Endothelial cell of hepatic sinusoid (primary cell): ENCODE measurements at regions not wholly inside any gene's neighbourhood (a gene's known extent, or its start where the extent isn't known, plus 50 kb on each side); places are given as distances from the start of the nearest gene placed in this dataset.

Experiments
- in situ Hi-C: cut with HindIII; loops from 2 replicates; pipeline ENCODE4 v1.10.0; 2017; ENCODE audit warnings: low sequenced_read_pairs

DNA sequence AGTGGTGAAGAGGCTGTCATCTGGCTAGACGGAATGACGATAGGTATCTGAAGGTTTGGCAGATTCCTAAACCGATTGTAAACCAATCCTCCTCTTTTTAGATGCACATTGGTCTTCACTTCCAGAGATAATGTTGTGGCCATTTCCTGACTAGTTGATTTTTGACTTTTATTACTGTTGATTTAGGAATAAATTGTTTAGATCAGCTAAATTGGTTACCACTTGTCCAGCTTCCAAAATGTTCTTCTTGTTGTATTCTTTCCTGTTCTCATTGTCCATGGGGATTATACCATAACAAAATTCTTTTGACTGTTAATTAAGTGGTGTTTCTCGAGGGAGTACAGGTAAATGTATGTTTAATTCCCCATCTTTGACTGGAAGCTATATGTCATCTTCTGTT lies 119.7 kb downstream of the MACROH2A1 start:
- in situ Hi-C loops: no loop called here

DNA sequence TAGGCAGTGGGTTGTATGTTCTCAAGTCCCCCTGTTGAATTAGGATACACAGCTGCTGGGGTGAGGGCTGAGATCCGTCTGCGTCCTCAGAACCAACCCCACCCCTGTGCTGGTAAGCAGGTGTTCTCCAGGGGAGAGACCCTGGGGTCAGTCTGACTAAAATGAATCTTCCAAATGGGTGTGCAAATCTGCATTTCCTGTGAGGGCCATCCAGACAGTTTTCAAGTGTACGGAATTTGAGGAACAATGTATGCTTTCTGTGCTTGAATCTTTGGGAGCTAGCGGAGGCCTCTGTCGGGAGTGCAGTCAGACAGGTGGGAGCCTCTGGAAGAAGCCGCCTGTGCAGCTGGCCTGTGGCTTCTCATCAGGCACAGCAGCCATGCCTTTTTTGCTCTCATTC lies 122.9 kb downstream of the MACROH2A1 start:
- in situ Hi-C loops: no loop called here

DNA sequence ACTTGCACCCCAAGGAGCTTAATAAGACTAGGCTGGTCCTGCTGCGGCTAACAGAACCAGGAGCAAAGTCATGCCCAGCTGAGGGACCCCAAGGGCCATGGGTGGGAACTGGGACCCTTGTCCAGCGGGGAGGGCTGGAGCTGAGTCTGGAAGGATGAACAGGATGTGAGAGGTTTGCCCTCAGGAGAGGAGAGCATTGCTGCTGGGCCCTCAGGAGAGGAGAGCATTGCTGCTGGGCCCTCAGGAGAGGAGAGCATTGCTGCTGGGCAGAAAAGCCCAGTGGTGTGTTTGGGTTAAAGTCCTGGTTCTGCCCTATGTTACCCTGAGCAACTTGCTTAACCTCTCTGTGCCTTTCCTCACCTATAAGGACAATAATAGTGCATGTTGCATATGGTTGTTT lies 125.8 kb downstream of the MACROH2A1 start:
- in situ Hi-C loops: no loop called here

DNA sequence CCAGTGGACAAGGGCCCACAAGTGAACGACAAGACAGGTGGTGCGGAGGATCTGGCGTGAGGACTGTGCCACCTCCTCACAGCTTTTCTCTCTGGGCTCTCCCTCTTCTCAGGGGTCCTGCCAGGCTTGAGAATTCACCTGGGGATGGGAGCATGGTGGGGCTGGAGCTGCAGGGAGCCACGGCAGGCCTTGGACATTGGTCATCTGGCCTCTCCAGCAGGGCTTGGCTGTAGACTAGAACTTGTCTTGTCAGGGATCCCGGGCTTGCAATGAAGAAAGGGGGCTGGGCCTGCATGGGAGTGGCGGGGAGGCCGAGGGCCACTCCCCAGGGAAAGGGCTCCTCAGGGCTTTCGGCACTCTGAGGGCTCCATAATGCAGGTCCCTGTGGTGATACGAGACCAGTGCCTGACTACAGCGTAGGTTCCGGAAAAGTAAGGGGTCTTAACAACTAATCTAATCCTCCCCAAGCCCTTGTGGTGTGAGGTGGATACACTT lies 126.7 kb downstream of the MACROH2A1 start:
- in situ Hi-C loops: no loop called here

DNA sequence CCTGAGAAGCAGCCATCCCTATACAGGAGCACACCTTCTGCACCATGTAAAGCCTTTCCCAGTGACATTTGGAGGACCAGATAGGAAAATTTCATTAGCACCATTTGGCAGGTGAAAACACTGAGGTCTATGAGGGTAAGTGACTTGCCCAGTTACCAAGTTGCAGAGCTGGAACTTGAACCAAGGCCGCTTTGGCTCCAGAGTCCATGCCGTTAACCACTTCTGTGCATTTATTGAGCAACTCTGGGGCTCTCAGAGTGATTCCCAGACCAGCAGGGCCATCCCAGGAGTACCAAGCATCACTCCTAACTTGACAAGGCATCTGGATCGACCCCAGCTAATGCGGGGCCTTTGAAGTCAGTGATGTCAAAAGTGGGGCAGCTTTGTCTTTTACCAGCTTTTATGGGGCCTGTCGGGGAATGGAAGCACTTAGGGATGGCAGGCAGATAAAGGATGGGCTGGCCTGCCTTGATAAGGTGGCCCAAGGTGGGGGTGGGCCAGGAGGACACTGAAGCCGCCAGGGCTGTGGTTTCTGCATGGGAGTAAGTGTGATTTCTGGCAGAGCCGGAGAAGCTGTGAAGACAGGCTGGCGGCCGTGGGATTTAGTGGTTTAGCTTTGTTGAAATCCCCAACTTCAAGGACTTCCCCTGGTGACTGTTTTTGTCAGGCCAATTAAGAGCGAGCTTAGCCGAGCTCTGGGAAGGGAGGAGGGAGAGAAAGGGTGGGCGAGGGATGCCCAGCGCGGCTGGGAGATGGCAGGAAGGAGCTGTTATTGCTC lies 127.3 kb downstream of the MACROH2A1 start:
- in situ Hi-C loops: no loop called here

DNA sequence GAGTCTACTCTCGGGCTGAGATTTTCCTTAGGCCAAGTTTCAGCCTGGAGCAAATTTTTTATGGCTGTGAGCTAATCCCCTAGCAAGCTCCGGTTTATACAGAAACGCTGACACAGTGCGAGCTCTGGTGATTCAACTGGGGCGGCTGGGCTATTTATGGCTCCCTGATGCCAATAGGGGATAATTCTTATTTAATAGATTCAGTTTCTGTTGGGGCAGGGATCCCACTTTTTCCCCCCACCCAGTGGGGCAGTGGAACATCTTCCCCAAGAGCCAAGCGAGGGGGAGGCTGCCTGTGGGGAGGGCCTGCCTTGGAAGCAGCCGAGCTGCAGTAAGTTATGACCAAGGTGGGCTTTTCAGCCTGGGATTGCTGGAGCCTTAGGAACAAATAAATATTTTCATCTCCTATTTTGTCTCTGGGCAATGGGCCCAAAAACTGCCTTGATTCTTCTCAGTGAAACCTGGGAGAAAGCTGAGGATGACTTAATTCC lies 129.1 kb downstream of the MACROH2A1 start:
- in situ Hi-C loops: loop anchor here (10.0 kb wide), 1 partner anchor 785 kb away; no protein-coding TSS in a partner anchor

DNA sequence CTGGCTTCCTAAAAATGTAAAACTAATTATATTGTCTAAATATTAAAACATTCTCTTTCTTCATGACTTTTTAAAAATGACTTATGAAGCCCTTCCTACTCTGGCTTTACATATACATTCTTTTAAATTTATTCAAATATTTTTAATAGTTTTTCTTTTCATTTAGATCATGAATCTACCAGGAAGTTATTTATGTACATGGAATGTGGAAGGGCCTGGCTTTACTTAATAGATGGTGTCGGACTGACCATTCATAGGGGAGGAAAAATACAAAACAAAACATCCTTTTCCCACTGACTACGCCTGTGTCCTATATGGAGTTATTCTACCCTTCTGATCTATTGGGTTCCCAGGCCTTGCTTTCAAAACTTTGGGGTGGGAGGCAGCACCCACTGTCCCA lies 129.8 kb downstream of the MACROH2A1 start:
- in situ Hi-C loops: loop anchor here (10.0 kb wide), 1 partner anchor 786 kb away; no protein-coding TSS in a partner anchor

DNA sequence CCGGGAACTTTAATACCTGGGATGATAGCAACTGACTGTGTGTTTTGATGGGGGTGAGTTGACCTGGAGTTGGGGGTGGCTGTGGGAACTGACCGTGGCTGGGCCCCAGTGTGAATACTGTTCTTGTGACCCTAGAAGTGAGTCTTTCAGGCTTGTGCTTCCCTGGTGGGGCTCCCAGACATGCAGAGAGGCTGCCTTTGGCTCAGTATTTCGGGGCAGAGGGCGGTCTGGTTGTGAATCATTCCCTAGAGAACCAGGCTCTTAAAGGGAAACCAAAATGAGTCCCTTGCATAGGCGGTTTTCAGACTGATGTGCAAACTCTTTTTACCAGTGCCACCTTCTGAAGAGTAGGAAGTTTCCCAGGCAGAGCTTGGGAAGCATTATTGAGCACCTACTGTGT lies 132.1 kb downstream of the MACROH2A1 start:
- in situ Hi-C loops: loop anchor here (10.0 kb wide), 1 partner anchor 788 kb away; no protein-coding TSS in a partner anchor

DNA sequence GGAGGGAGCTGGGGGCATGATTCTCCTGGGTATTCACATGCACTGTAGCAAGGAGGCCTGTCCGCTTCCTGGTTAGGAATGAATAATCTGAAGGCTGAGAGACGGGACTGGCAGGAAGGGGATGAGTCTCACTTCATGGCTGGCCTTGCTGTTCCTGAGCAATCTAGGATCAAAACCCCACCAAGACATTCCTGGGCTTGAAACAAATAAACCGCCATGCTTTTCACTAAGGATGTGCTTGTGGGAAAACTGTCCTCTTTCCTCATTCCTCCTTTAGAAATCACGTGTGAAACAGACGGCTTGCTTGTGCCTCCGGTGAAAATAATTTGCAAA lies 132.8 kb downstream of the MACROH2A1 start:
- in situ Hi-C loops: loop anchor here (10.0 kb wide), 1 partner anchor 789 kb away; no protein-coding TSS in a partner anchor

DNA sequence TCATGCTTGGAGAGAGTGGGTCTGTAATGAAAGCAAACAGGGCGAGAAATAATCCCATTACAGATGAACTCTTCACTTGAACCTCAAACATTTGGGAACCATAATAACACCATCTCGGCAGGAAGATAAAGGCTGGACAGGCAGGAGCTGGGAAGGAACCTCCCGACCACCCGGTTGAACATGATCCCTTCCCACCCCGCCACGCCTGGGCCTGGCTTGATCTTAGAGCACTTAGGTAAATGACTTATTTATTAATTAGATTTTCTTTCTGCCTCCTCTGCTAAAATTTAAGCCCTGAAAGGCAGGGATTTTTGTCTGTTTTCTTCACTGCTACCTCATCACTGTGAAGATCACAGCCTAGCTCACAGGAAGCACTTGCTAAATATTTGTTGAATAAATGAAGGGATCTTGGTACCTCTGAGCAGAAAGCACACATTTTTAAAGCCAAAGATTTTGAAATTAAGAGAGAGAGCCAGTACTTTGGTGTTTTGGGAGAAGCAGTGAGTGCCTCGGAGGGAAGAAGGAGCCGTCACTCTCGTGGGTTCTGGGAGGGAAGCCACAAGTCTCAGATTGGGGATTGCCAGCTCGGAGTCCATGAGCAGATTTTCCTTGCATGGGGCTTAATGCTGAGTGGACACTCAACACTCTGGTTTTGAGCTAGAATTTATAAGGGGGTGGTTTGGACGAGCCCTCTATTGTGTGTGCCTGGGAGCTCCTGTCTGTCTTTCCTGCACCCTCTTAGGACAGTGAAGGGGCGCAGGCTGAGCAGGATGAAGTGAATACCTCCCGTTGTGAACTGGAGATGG lies 133.3 kb downstream of the MACROH2A1 start:
- in situ Hi-C loops: loop anchor here (10.0 kb wide), 1 partner anchor 789 kb away; no protein-coding TSS in a partner anchor

DNA sequence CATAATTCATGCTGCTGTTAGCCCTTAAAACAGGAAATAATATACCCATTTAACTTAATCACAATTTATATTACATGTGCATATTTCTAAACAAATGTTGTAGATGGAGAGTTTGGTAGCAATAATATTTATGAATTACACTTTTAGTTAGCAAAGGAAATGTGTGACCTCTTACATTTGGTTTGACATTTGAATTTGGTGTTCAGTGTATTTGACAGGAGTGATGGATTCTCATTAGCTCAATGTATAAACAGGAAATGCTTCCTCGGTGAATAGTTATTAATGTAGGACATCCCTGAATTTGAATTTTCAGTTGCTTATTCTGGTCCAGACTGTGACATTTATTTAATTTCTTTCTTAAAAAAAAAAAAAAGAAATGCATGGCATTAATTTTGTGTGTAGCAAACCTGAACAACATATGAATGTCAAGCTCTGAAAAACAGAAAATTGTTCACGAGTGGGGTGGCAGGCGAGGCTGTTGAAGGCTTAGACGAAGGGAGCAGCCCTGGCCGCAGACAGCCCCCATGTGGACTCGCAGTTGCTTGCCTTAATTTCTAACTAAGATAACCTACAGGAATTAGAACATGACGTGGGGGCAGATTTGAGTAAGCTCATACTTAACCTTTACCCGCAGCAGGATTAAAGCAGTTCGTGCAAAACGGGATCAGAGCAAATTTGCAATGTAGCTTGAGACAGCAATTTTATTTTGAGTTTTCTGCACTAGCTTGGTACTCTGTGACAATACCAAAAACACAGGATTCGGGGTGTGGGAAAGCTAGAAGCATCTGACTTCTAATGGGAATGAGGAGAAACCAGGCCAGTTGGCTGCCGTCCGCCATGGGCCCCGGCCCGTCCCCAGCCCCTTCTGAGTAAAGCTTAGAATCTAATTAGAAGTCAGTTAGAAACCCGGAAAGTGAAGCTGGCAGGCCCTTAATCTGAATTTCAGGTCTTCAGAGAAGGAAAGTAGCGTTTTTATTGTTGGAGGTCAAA lies 134.3 kb downstream of the MACROH2A1 start:
- in situ Hi-C loops: loop anchor here (10.0 kb wide), 1 partner anchor 790 kb away; no protein-coding TSS in a partner anchor

DNA sequence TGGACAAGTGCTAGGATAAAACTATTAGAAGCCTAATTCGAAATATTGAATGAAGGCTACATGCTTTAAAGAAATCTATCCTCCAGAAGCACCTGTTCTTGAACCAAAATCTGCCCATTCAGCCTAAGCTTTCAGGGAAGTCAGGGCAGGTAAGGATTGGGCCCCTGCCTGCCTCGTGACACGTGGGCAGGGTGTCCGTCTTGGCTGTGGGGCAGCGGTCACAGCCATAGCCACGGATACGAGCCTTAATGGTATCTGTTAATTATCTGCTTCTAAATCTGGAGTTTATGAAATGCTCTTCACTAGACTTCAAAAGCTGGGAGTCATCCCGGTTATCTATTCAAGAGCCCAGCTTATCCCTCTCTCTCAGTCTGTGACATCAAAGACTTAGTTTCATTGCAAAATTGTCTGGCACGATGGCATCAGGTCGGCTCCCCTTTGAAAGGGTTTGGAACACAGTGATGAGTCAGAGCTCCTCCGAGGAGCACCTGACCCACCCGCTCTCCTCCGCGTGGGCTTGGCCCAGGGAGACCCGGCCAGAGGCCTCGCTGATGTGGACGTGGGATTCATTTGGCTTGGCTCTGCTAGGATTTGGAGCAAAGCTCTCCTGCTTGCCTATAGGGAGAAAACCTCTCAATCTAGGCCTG lies 135.9 kb downstream of the MACROH2A1 start:
- in situ Hi-C loops: loop anchor here (10.0 kb wide), 1 partner anchor 792 kb away; no protein-coding TSS in a partner anchor

DNA sequence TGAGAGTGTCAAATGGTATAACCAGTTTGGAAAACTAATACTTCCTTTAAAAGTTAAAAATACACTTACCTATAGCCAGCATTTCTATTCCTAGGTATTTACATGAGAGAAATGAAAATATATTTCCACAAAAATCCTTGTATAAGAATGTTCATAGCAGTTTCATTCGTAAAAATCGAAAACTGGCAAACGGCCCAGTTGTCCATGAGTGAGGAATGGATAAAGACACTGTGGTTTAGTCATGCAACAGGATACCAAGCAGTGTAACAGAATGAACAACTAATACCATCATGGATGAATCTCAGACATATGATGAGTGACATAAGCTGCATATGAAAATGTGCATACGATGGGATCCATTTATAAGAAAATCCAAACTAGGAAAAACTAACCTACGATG lies 136.7 kb downstream of the MACROH2A1 start:
- in situ Hi-C loops: loop anchor here (10.0 kb wide), 1 partner anchor 792 kb away; no protein-coding TSS in a partner anchor

DNA sequence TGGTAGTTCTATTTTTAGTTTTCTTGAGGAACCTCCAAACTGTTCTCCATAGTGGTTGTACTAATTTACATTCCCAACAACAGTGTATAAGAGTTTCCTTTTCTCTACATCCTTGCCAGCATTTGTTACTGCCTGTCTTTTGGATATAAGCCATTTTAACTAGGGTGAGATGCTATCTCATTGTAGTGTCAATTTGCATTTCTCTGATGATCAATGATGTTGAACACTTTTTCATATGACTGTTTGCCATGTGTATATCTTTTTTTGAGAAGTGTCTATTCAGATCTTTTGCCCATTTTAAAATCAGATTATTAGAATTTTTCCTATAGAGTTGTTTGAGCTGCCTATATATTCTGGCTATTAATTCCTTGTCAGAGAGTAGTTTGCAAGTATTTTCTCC lies 138.9 kb downstream of the MACROH2A1 start:
- in situ Hi-C loops: loop anchor here (10.0 kb wide), 1 partner anchor 795 kb away; no protein-coding TSS in a partner anchor

DNA sequence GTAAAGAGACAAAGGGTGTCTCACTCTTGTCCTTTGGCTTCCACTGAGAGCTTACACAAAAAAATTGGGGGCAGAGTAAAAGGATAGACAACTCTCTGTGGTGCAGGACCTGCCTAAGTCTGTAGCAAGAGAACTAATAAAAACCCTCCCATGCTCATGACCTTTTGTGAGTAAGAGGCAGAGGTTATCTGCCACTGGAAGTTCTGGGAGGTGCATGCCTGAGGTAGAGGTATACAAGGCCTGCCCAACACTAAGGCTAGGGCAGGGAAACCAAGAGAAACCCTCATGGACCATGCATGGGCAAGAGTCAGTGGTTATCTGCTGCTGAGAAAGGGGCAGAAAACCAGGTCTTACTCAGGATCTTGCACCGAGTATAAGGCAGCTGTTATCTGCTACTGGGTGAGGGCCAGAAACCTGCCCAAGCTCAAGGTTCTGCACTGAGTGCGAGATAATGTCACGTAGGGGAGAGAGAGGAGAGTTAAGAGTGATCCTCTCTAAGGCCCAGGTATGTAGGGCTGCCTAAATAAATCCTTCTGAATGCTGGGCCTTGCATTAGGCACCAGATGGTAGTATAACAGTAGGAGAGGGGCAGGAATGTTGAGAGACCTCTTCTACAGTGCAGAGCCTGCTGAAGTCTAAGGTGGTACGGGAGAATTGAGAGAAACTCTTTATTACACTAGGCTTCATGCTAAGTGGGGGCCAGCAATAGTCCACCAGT lies 143.4 kb downstream of the MACROH2A1 start:
- in situ Hi-C loops: no loop called here

DNA sequence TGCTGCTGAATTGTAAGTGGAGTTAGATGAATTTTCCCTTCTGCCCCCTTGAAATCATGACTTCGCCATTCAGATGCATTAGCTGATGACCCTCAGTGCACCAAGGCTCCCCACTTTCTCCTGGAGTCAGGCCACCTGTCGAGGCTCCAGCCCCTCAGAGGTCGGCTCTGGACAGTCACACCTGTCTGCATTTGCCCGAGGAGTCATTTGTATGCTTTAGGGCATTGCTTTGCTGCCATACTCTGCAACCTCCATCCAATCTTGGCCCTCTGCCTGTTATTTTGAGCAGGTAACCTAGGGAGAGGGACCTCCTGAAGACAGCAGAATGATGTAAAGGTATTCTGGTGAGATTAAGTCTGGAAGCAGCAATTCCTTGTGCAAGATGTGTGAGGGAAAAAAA lies 144.8 kb downstream of the MACROH2A1 start:
- in situ Hi-C loops: no loop called here

DNA sequence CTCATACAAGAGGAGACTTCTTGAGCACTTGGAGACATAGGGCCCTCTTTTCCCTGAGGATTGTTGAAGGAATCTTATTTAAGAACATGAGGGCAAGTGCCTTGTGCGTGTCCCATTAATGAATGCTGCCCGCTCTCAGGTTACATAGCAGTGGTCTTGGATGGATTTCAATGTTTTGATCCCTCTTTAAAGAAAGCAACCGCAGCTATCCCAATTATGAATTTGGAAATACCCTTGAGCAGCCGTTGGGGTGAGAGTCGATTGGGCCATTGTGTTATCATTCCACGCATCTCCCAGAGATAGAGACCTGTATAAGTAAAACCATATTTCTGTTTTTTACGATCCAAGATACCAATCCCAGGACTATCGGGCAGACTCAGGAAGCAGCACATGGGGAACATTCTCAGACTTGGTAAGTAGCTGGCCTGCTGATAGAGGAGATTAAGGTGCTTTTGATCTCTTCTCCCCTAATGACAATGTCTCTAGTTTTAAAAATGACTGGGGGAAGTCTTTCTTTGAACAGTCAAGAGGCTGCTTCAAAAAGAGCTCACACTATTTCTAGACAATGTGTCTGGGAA lies 145.3 kb downstream of the MACROH2A1 start:
- in situ Hi-C loops: no loop called here

DNA sequence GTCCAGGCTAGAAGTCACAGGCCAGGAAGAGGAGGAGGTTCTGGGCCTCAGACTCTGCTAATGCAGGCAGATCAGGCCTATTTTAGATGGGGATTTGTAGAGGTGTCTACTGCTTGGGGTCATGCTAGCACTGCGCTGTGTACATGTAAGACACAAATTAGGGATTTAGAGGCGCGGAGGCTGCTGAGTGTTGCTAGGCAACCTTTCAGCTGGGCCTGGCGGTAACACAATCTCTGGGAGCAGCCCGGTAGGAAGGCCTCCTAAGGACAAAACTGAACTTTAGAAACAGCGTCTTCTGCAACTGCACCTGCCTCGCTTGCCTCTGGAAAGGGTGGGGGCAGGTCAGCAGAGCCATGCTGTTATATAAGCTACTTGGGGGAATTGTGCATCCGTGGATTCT lies 147.9 kb downstream of the MACROH2A1 start:
- in situ Hi-C loops: no loop called here

DNA sequence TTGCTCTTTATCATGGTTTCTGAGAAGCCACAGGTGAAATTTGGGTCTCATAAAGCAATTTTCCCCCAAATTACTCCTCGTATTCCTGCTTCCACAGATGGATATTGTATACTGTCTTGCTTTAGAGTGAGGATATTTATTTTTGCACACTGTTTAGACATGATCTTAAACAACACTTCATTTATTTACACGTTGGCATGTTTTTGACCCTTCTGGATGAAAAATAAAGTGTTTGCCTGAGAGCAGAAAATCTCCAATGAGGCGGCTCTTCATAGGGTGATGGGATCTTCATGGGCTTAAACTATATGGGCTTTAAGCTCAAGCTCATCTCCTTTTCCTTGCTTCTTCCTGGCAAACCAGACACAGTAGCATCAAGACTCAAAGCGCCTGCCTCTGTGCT lies 148.4 kb downstream of the MACROH2A1 start:
- in situ Hi-C loops: no loop called here
